SU-DHL-6 (cell line): ENCODE measurements at regions not wholly inside any gene's neighbourhood (a gene's known extent, or its start where the extent isn't known, plus 50 kb on each side); places are given as distances from the start of the nearest gene placed in this dataset.

Source experiments
- EZH2phosphoT487 ChIP-seq: fragments of 200-600 bp; sonication (generic), shearing (Covaris generic); conservative IDR thresholded peaks from 2 replicates; pipeline ENCODE4 v1.6.1; 2018; ENCODE audit warnings: mild to moderate bottlenecking, antibody characterized with exemption, low read length, moderate library complexity, mixed read lengths
- TF ChIP-seq, protein P1 (sequence below): fragments of 200-600 bp; sonication (generic); IDR thresholded peaks from one replicate; pipeline ENCODE4 v1.5.1; 2017; ENCODE audit warnings: antibody characterized with exemption, mild to moderate bottlenecking, low read length, moderate library complexity; ENCODE audit not compliant: insufficient read depth, poor library complexity, severe bottlenecking

DNA sequence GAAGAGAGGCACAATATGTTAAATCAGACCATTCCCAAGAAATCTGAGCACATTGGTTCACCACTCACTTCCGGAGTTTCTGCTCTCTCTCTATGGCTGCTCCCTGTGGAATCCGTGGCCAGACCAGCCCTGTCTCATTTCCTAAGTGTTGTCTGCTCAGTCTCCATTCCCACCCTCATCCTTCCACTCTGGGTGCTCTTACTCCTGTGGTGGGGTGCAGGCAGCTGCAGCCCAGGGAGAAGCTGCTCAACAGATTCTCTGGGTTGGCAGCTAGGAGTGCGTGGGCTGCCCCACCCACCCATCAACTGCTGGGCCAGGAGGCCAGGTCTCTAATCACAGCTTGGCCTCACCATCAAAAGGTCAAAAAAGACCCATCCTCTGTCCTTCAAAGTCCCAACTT is 98.3 kb downstream of the ARL4C start:
- TF ChIP-seq, protein P1, sequence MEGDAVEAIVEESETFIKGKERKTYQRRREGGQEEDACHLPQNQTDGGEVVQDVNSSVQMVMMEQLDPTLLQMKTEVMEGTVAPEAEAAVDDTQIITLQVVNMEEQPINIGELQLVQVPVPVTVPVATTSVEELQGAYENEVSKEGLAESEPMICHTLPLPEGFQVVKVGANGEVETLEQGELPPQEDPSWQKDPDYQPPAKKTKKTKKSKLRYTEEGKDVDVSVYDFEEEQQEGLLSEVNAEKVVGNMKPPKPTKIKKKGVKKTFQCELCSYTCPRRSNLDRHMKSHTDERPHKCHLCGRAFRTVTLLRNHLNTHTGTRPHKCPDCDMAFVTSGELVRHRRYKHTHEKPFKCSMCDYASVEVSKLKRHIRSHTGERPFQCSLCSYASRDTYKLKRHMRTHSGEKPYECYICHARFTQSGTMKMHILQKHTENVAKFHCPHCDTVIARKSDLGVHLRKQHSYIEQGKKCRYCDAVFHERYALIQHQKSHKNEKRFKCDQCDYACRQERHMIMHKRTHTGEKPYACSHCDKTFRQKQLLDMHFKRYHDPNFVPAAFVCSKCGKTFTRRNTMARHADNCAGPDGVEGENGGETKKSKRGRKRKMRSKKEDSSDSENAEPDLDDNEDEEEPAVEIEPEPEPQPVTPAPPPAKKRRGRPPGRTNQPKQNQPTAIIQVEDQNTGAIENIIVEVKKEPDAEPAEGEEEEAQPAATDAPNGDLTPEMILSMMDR, result no peak
- TF ChIP-seq EZH2phosphoT487, result no peak
